Prostate gland (tissue), 2 donors: ENCODE measurements at regions not wholly inside any gene's neighbourhood (a gene's known extent, or its start where the extent isn't known, plus 50 kb on each side); places are given as distances from the start of the nearest gene placed in this dataset.

Experiments used
- DNase-seq: peaks from one replicate; pipeline ENCODE4 v3.0.0-alpha.2; 2019; ENCODE audit warnings: low spot score
- H3K27ac ChIP-seq, 2 donors: fragments of 200-600 bp; sonication (generic); 2 replicates each; pipeline ENCODE4 v1.5.1; 2017 to 2019
- H3K27me3 ChIP-seq: fragments of 200-600 bp; sonication (generic); replicated peaks from 2 replicates; pipeline ENCODE4 v1.5.1; 2019; ENCODE audit not compliant: insufficient read depth
- H3K36me3 ChIP-seq, 2 donors: fragments of 200-600 bp; sonication (generic); 1 replicate in 1 of 2; 2 replicates in 1 of 2; pipeline versions ENCODE4 v1.5.1 to v1.8.1; 2017 to 2019
- H3K4me1 ChIP-seq: fragments of 200-600 bp; sonication (generic); replicated peaks from 2 replicates; pipeline ENCODE4 v1.5.1; 2019
- H3K4me3 ChIP-seq, 2 donors: fragments of 200-600 bp; sonication (generic); 2 replicates each; pipeline ENCODE4 v1.5.1; 2017 to 2019
- H3K9me3 ChIP-seq: fragments of 200-600 bp; sonication (generic); 2 replicates; pipeline ENCODE4 v1.5.1; 2017
- POLR2A ChIP-seq: fragments of 450-650 bp; IDR thresholded peaks from one replicate; pipeline ENCODE4 v1.6.1; 2016; ENCODE audit warnings: antibody characterized with exemption, mild to moderate bottlenecking
- POLR2AphosphoS5 ChIP-seq: sonication (generic); formaldehyde crosslinking; IDR thresholded peaks from one replicate; pipeline ENCODE4 v1.6.1; 2017; ENCODE audit warnings: antibody characterized with exemption
- WGBS: methylation state at CpG from one replicate; pipeline ENCODE4 v1.1.5; 2018; 5-methylcytosine and 5-hydroxymethylcytosine counted together
- intact Hi-C: fragments of 100-400 bp; cut with DNase I; formaldehyde crosslinking; loops from one replicate; pipeline ENCODE4 v1.14.2; 2022
- TF ChIP-seq, protein P1 (sequence below), 4 experiments: fragments of 200-600 bp in 2 of 4; fragments of 450-650 bp in 2 of 4; sonication (generic) in 2 of 4; IDR thresholded peaks; 1 replicate in 3 of 4; 2 replicates in 1 of 4; pipeline ENCODE4 v1.5.1; 2016 to 2019; ENCODE audit warnings: antibody characterized with exemption in 4 of 4, mild to moderate bottlenecking in 2 of 4, moderate library complexity in 2 of 4

DNA sequence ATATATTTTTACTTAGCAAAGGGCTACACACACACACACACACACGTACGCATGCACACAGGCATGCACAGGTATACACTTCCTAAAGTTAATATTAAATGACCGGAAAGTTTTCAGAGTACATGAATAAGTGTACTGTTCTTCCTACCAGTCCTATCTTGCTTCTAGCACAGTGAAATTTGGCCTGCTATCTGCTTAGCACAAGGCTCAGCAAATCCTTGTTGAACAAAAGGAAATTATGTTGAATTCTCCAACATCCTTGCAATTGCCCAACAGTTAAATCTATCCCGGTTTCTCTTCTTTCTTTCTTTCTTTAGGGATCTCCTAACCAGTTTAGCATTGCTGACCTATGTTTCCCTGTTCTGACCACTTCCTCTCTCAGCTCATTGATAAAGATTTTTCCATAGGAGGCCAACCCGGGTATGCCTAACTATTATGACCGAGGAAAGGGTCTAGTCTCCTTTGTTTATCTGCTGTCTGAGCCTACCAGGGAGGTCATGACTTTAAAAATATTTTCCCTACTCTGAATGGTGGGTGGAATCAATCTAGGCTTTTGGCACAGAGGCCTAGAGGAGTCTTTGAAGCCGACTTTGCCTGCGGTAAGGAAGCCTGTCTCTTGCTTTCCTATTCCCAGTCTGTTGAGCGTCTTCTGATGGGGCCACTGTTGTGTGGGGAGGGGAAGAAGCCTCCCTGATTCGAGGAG, 400.7 kb downstream of the HRH4 start:
- peak overlapping the region in 1 of 2 donors; percentile 27 for H3K27ac ChIP-seq
- no peak overlapping the region for H3K4me3 ChIP-seq
- TF ChIP-seq, protein P1, sequence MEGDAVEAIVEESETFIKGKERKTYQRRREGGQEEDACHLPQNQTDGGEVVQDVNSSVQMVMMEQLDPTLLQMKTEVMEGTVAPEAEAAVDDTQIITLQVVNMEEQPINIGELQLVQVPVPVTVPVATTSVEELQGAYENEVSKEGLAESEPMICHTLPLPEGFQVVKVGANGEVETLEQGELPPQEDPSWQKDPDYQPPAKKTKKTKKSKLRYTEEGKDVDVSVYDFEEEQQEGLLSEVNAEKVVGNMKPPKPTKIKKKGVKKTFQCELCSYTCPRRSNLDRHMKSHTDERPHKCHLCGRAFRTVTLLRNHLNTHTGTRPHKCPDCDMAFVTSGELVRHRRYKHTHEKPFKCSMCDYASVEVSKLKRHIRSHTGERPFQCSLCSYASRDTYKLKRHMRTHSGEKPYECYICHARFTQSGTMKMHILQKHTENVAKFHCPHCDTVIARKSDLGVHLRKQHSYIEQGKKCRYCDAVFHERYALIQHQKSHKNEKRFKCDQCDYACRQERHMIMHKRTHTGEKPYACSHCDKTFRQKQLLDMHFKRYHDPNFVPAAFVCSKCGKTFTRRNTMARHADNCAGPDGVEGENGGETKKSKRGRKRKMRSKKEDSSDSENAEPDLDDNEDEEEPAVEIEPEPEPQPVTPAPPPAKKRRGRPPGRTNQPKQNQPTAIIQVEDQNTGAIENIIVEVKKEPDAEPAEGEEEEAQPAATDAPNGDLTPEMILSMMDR (IDR thresholded peaks at IDR 0.05), result no peak
- TF ChIP-seq POLR2A (no peak), POLR2AphosphoS5 (no peak)
- no peaks in the 10 kb centered on the region for H3K4me1 ChIP-seq
- H3K36me3 ChIP-seq, result no peaks in the 10 kb centered on the region
- DNase-seq, result no peak
- H3K27me3 ChIP-seq, result no peaks in the 10 kb centered on the region
- H3K9me3 ChIP-seq, result no peaks in the 10 kb centered on the region
- intact Hi-C loops, result no loop called here
- WGBS, result 44% methylated on average over 10 of the region's 10 CpGs

DNA sequence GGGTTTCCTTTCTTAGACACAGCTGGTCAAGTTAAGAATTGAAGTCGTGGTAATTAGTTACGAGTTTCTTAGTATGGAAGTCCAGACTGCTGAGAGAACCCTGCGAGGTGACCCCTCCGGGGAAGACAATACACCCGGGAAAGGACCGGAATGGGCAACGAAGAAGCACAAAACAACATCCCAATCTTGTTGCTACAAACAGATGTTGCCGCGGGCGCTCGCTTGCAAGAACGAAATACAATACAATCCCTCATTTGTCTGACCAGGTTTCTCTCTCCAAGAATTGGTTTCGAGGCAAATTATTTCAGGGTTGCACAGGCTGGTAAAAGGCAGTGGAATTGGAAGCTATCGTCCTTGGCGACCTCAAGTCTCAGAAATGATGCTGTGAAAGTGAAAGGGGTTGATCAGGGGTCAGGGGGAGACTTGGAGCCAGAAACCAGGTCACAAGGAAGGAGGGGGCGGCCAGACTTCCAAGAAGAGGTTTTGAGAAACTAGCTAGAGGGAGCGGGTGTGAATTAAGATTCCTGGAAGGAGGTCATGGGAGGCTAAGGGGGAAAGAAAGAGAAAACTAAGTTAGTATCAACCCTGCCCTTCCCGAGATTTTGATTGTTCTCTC, 401.9 kb downstream of the HRH4 start:
- TF ChIP-seq POLR2A, result no peak

GRCh38 chr18:24868311-24868710, 407.9 kb downstream of the HRH4 start:
- Histone ChIP-seq H3K27me3 (no peaks in the 10 kb centered on the region), H3K36me3 (no peaks in the 10 kb centered on the region), H3K27ac (no peak overlapping the region), H3K4me3 (no peak overlapping the region), H3K9me3 (no peaks in the 10 kb centered on the region), H3K4me1 (no peaks in the 10 kb centered on the region)
- TF ChIP-seq, protein P1 (IDR thresholded peaks at IDR 0.05), result no peak
- no peak for TF ChIP-seq POLR2A
- no peak for TF ChIP-seq POLR2AphosphoS5
- intact Hi-C loops, result no loop called here
- 50% methylated on average over 3 of the region's 3 CpGs for WGBS
- DNase-seq, result no peak

More for the DNA sequence above, 401.9 kb downstream of the HRH4 start:
- Histone ChIP-seq H3K27ac (peak overlapping the region in 1 of 2 donors; percentile 27), H3K36me3 (no peaks in the 10 kb centered on the region), H3K27me3 (no peaks in the 10 kb centered on the region), H3K4me3 (no peak overlapping the region), H3K4me1 (no peaks in the 10 kb centered on the region), H3K9me3 (no peaks in the 10 kb centered on the region)
- intact Hi-C loops, result no loop called here
- WGBS, result 76% methylated on average over 18 of the region's 18 CpGs
- no peak for DNase-seq

DNA sequence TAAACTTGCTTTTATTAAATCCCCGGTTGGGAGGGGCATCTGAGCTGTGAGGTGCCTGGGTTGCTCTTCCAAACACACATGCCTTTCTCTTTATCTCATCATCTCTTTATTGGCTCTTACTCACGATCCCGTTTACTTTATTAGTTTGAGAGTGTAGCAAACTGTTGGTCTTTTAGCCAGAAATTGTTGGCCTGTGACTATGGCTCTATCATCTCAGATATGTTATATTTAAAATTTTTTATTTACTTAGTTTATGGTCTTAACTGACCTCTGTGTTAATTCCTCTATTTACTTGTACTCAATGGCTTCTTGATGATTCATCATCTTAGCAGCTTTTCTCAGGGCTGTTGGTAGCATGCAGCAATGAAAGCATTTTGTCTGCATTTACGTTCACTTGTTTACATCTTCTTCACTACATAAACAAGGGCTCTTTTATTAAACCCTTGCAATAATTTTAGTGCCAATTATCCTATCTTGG, 408.4 kb downstream of the HRH4 start:
- 17% methylated on average over 4 of the region's 4 CpGs for WGBS
- intact Hi-C loops, result no loop called here
- Histone ChIP-seq H3K4me3 (no peak overlapping the region), H3K4me1 (no peaks in the 10 kb centered on the region), H3K36me3 (no peaks in the 10 kb centered on the region), H3K9me3 (no peaks in the 10 kb centered on the region), H3K27ac (no peak overlapping the region), H3K27me3 (no peaks in the 10 kb centered on the region)
- TF ChIP-seq POLR2AphosphoS5, result no peak
- no peak for TF ChIP-seq POLR2A
- TF ChIP-seq, protein P1 (IDR thresholded peaks at IDR 0.05), result no peak
- DNase-seq, result no peak

GRCh38 chr18:24869285-24869684, 408.8 kb downstream of the HRH4 start:
- intact Hi-C loops, result no loop called here
- no peak for DNase-seq
- TF ChIP-seq, protein P1 (IDR thresholded peaks at IDR 0.05), result no peak
- TF ChIP-seq POLR2AphosphoS5 (no peak), POLR2A (no peak)
- Histone ChIP-seq H3K4me1 (no peaks in the 10 kb centered on the region), H3K27ac (no peak overlapping the region), H3K36me3 (no peaks in the 10 kb centered on the region), H3K27me3 (no peaks in the 10 kb centered on the region), H3K9me3 (no peaks in the 10 kb centered on the region), H3K4me3 (no peak overlapping the region)
- 80% methylated on average over 3 of the region's 3 CpGs for WGBS
